ENCODE measurements at regions not wholly inside any gene's neighbourhood (a gene's known extent, or its start where the extent isn't known, plus 50 kb on each side); places are given as distances from the start of the nearest gene placed in this dataset.

- DNase-seq (no peak), ATAC-seq (ENCODE audit: insufficient read depth, low FRiP score) (no peak)
- H3K9ac ChIP-seq (ENCODE audit: insufficient read depth in 1 of 2, low read length in 2 of 2) = no peak overlapping the region
- no peaks in the 10 kb centered on the region for H3K9me3 ChIP-seq (ENCODE audit: control insufficient read depth in 4 of 4, insufficient read depth in 3 of 4, low read length in 3 of 4)
- H3K36me3 ChIP-seq (ENCODE audit: control insufficient read depth in 4 of 4, insufficient read depth in 4 of 4, low read length in 4 of 4) = no peaks in the 10 kb centered on the region
- TF ChIP-seq, protein P1, sequence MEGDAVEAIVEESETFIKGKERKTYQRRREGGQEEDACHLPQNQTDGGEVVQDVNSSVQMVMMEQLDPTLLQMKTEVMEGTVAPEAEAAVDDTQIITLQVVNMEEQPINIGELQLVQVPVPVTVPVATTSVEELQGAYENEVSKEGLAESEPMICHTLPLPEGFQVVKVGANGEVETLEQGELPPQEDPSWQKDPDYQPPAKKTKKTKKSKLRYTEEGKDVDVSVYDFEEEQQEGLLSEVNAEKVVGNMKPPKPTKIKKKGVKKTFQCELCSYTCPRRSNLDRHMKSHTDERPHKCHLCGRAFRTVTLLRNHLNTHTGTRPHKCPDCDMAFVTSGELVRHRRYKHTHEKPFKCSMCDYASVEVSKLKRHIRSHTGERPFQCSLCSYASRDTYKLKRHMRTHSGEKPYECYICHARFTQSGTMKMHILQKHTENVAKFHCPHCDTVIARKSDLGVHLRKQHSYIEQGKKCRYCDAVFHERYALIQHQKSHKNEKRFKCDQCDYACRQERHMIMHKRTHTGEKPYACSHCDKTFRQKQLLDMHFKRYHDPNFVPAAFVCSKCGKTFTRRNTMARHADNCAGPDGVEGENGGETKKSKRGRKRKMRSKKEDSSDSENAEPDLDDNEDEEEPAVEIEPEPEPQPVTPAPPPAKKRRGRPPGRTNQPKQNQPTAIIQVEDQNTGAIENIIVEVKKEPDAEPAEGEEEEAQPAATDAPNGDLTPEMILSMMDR (IDR thresholded peaks at IDR 0.05; ENCODE audit: control extremely low read depth, extremely low read depth) = no peak
- WGBS, 2 donors = 76 to 83% methylated on average over 3 of the region's 3 CpGs
- no peaks in the 10 kb centered on the region for H3K4me1 ChIP-seq (ENCODE audit: control insufficient read depth in 5 of 5, insufficient read depth in 5 of 5, low read length in 5 of 5)
- no peaks in the 10 kb centered on the region for H3K27me3 ChIP-seq (ENCODE audit: control insufficient read depth in 3 of 3, insufficient read depth in 3 of 3, low read length in 2 of 3)
- H3K27ac ChIP-seq (ENCODE audit: low read depth in 1 of 2, low read length in 1 of 2) = no peak overlapping the region
- no peak overlapping the region for H3K4me3 ChIP-seq
Observed at GRCh38 chr2:142435847-142436246, 305.0 kb upstream of the LRP1B start.

DNA sequence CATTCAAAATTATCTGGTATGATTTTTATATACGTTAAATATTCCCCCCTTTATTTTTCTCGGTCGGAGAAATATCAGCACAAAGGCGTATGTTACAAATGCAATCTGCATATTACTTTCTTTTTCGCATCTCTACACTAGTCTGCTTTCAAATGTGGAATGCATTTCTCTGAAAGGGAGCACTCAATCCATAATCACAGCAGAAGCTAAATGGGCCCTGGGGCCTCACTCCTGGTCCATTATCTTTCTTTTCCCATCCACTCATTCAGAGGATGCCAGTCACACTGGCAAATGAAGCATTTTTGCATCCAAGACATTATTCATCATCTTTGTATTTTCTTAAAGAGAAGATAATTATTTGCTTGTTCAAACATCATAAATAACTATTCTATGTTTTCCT lies 295.2 kb upstream of the LRP1B start:
- no peak for ATAC-seq (ENCODE audit: insufficient read depth, low FRiP score)
- H3K27me3 ChIP-seq (ENCODE audit: control insufficient read depth in 3 of 3, insufficient read depth in 3 of 3, low read length in 2 of 3) = no peaks in the 10 kb centered on the region
- H3K9ac ChIP-seq (ENCODE audit: insufficient read depth in 1 of 2, low read length in 2 of 2) = no peak overlapping the region
- H3K36me3 ChIP-seq (ENCODE audit: control insufficient read depth in 4 of 4, insufficient read depth in 4 of 4, low read length in 4 of 4) = no peaks in the 10 kb centered on the region
- no peaks in the 10 kb centered on the region for H3K9me3 ChIP-seq (ENCODE audit: control insufficient read depth in 4 of 4, insufficient read depth in 3 of 4, low read length in 3 of 4)
- TF ChIP-seq, protein P1 (IDR thresholded peaks at IDR 0.05; ENCODE audit: control extremely low read depth, extremely low read depth) = no peak
- no peak overlapping the region for H3K27ac ChIP-seq (ENCODE audit: low read depth in 1 of 2, low read length in 1 of 2)
- DNase-seq = no peak
- no peak overlapping the region for H3K4me3 ChIP-seq
- H3K4me1 ChIP-seq (ENCODE audit: control insufficient read depth in 5 of 5, insufficient read depth in 5 of 5, low read length in 5 of 5) = no peaks in the 10 kb centered on the region
- WGBS, 2 donors = 84 to 86% methylated on average over 5 of the region's 5 CpGs

- H3K9ac ChIP-seq (ENCODE audit: insufficient read depth in 1 of 2, low read length in 2 of 2) = no peak overlapping the region
- no peak overlapping the region for H3K27ac ChIP-seq (ENCODE audit: low read depth in 1 of 2, low read length in 1 of 2)
- H3K36me3 ChIP-seq (ENCODE audit: control insufficient read depth in 4 of 4, insufficient read depth in 4 of 4, low read length in 4 of 4) = no peaks in the 10 kb centered on the region
- DNase-seq (no peak), ATAC-seq (ENCODE audit: insufficient read depth, low FRiP score) (no peak)
- H3K27me3 ChIP-seq (ENCODE audit: control insufficient read depth in 3 of 3, insufficient read depth in 3 of 3, low read length in 2 of 3) = no peaks in the 10 kb centered on the region
- no peak overlapping the region for H3K4me3 ChIP-seq
- TF ChIP-seq, protein P1 (IDR thresholded peaks at IDR 0.05; ENCODE audit: control extremely low read depth, extremely low read depth) = no peak
- H3K9me3 ChIP-seq (ENCODE audit: control insufficient read depth in 4 of 4, insufficient read depth in 3 of 4, low read length in 3 of 4) = no peaks in the 10 kb centered on the region
- 67 to 71% methylated on average over 3 of the region's 3 CpGs for WGBS, 2 donors
- no peaks in the 10 kb centered on the region for H3K4me1 ChIP-seq (ENCODE audit: control insufficient read depth in 5 of 5, insufficient read depth in 5 of 5, low read length in 5 of 5)
Observed at GRCh38 chr2:142425551-142425950, 294.7 kb upstream of the LRP1B start.

- Histone ChIP-seq H3K27me3 (ENCODE audit: control insufficient read depth in 3 of 3, insufficient read depth in 3 of 3, low read length in 2 of 3) (no peaks in the 10 kb centered on the region), H3K36me3 (ENCODE audit: control insufficient read depth in 4 of 4, insufficient read depth in 4 of 4, low read length in 4 of 4) (no peaks in the 10 kb centered on the region), H3K9me3 (ENCODE audit: control insufficient read depth in 4 of 4, insufficient read depth in 3 of 4, low read length in 3 of 4) (no peaks in the 10 kb centered on the region), H3K4me3 (no peak overlapping the region), H3K9ac (ENCODE audit: insufficient read depth in 1 of 2, low read length in 2 of 2) (no peak overlapping the region), H3K4me1 (ENCODE audit: control insufficient read depth in 5 of 5, insufficient read depth in 5 of 5, low read length in 5 of 5) (no peaks in the 10 kb centered on the region), H3K27ac (ENCODE audit: low read depth in 1 of 2, low read length in 1 of 2) (no peak overlapping the region)
- DNase-seq (no peak), ATAC-seq (ENCODE audit: insufficient read depth, low FRiP score) (no peak)
- 81 to 83% methylated on average over 1 of the region's 1 CpG for WGBS, 2 donors
- TF ChIP-seq, protein P1 (IDR thresholded peaks at IDR 0.05; ENCODE audit: control extremely low read depth, extremely low read depth) = no peak
Observed at GRCh38 chr2:142423603-142424002, 292.8 kb upstream of the LRP1B start.
